ENCODE measurements at regions not wholly inside any gene's neighbourhood (a gene's known extent, or its start where the extent isn't known, plus 50 kb on each side); places are given as distances from the start of the nearest gene placed in this dataset.
"Not testable (repeated sequence)": the region's sequence is repeated elsewhere in the genome, so short reads cannot be mapped to it uniquely, and the experiment has no call there.

- no peak for DNase-seq
Measured at GRCh38 chr18:34280000-34280399, 55.3 kb upstream of the NOL4 start.

- DNase-seq = no peak
Measured at GRCh38 chr18:34280653-34281052, 55.9 kb upstream of the NOL4 start.

GRCh38 chr18:34281290-34281689 is 56.6 kb upstream of the NOL4 start:
- no peak for DNase-seq

- DNase-seq = no peak
Measured at GRCh38 chr18:34281722-34282121, 57.0 kb upstream of the NOL4 start.

GRCh38 chr18:34283506-34283905 is 58.8 kb upstream of the NOL4 start:
- DNase-seq = no peak

- DNase-seq = no peak
Measured at GRCh38 chr18:34287825-34288224, 63.1 kb upstream of the NOL4 start.

GRCh38 chr18:34292594-34292993 is 67.9 kb upstream of the NOL4 start:
- DNase-seq = no peak

GRCh38 chr18:34297287-34297686 is 72.6 kb upstream of the NOL4 start:
- DNase-seq = no peak

GRCh38 chr18:34299828-34300227 is 75.1 kb upstream of the NOL4 start:
- no peak for DNase-seq

- no peak for DNase-seq
Measured at GRCh38 chr18:34311468-34311867, 86.8 kb upstream of the NOL4 start.

- no peak for DNase-seq
Measured at GRCh38 chr18:34314847-34315246, 90.1 kb upstream of the NOL4 start.

- DNase-seq = no peak
Measured at GRCh38 chr18:34315591-34316352, 91.1 kb upstream of the NOL4 start.

GRCh38 chr18:34320267-34320666 is 95.6 kb upstream of the NOL4 start:
- DNase-seq = no peak

- DNase-seq = no peak
Measured at GRCh38 chr18:34321066-34321465, 96.4 kb upstream of the NOL4 start.

- DNase-seq = peak in 46 of 56 donors; percentile 0 to 84 (median 16)
Measured at GRCh38 chr18:34322365-34323289, 97.9 kb upstream of the NOL4 start.

- no peak for DNase-seq
Measured at GRCh38 chr18:34329840-34330239, 105.1 kb upstream of the NOL4 start.

GRCh38 chr18:34330308-34330707 is 105.6 kb upstream of the NOL4 start:
- DNase-seq = no peak

GRCh38 chr18:34330907-34331306 is 106.2 kb upstream of the NOL4 start:
- not testable (repeated sequence) for DNase-seq

- DNase-seq = not testable (repeated sequence)
Measured at GRCh38 chr18:34331343-34331742, 106.6 kb upstream of the NOL4 start.

- no peak for DNase-seq
Measured at GRCh38 chr18:34339155-34339554, 114.4 kb upstream of the NOL4 start.

- DNase-seq = no peak
Measured at GRCh38 chr18:34342960-34343359, 118.2 kb upstream of the NOL4 start.

GRCh38 chr18:34345738-34346137 is 121.0 kb upstream of the NOL4 start:
- DNase-seq = no peak

- no peak for DNase-seq
Measured at GRCh38 chr18:34350778-34351177, 126.1 kb upstream of the NOL4 start.

Data from amygdala (tissue), 56 donors.